ENCODE measurements at regions not wholly inside any gene's neighbourhood (a gene's known extent, or its start where the extent isn't known, plus 50 kb on each side); places are given as distances from the start of the nearest gene placed in this dataset.
"Not testable (repeated sequence)": the region's sequence is repeated elsewhere in the genome, so short reads cannot be mapped to it uniquely, and the experiment has no call there.

DNA sequence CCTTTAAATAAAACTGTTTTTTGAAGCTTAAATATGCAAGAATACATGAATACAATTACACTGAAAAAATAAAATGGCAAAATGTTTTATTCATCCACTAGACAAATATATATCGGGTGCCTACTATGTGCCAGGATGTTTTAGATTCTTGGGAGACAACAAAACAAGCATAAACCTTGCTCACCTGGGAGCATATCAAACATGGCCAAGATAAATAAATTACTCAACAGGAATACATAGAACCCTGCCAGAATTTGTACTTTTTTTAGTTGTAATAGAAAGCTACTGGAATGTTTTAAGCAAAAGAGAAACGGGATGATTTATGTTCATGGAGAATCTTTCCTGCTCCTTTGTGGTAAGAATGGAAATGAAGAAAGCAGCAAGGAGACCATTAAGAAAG, 2358.5 kb upstream of the PCDH20 start:
- DNase-seq (ENCODE audit: low spot score), result no peak
- TF ChIP-seq, protein P1, sequence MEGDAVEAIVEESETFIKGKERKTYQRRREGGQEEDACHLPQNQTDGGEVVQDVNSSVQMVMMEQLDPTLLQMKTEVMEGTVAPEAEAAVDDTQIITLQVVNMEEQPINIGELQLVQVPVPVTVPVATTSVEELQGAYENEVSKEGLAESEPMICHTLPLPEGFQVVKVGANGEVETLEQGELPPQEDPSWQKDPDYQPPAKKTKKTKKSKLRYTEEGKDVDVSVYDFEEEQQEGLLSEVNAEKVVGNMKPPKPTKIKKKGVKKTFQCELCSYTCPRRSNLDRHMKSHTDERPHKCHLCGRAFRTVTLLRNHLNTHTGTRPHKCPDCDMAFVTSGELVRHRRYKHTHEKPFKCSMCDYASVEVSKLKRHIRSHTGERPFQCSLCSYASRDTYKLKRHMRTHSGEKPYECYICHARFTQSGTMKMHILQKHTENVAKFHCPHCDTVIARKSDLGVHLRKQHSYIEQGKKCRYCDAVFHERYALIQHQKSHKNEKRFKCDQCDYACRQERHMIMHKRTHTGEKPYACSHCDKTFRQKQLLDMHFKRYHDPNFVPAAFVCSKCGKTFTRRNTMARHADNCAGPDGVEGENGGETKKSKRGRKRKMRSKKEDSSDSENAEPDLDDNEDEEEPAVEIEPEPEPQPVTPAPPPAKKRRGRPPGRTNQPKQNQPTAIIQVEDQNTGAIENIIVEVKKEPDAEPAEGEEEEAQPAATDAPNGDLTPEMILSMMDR (IDR thresholded peaks at IDR 0.05; ENCODE audit: extremely low read depth, insufficient read depth, missing control alignments), result no peak
- in situ Hi-C loops (cut with MboI; ENCODE audit: low pct_unique_long_range_greater_than_20kb, low sequenced_read_pairs, unreplicated experiment), result no loop called here

DNA sequence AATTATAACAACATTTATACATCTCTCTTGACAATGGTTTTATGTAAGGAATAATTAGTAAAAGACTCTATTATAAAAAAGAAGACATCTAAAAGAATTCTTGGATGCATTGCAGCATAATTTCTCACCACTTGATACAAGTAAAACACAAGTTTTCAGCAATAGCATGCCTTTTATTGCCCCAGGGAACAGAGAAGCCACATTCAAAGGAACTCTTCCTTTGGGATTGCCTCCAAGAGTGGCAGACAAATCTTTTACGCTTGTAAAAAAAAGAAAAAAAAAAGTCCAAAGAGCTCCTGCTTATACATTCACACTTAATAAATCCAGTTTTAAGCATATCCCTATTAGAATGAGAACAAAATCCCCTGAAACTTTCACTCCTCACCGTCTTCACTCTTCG, 2357.8 kb upstream of the PCDH20 start:
- in situ Hi-C loops (cut with MboI; ENCODE audit: low pct_unique_long_range_greater_than_20kb, low sequenced_read_pairs, unreplicated experiment), result no loop called here
- TF ChIP-seq, protein P1 (IDR thresholded peaks at IDR 0.05; ENCODE audit: extremely low read depth, insufficient read depth, missing control alignments), result no peak
- DNase-seq (ENCODE audit: low spot score), result no peak

DNA sequence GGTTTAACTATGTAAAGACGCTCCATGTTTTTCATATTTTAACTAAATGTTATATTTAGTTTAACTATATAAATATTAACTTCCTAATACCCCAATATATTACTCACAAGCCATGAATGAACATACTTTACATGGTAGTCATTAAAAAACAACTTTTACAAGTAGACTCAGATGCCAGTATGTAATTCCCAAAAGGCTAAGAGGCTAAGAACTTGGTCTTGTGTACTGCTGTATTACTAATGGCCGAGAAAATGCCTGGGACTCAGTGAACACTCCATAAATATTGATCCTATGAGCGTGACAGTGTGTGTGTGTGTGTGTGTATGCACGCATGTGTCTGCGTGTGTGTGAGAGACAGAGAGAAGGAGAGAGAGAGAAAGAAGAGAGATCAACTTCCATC, 2342.0 kb upstream of the PCDH20 start:
- in situ Hi-C loops (cut with MboI; ENCODE audit: low pct_unique_long_range_greater_than_20kb, low sequenced_read_pairs, unreplicated experiment); DNase-seq (ENCODE audit: low spot score): not testable (repeated sequence)

DNA sequence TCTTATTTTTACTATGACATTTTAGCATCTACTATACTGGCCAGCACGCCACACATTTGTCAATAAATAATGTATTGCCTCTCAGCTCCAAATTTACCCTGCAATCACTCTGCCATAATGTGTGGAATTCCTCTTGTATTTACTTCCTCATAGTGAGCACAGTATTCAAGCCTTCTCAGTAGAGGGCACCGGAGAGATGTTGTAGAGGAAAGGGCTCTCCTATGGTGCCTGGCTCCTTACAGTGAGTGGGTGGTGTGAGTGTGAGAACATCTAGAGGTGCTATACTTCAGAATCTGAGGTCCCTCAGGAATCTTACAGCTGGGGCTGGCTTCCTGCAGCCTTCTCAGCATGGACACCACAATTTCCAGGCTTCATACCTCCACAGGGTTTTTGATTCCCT, 2334.2 kb upstream of the PCDH20 start:
- DNase-seq (ENCODE audit: low spot score); in situ Hi-C loops (cut with MboI; ENCODE audit: low pct_unique_long_range_greater_than_20kb, low sequenced_read_pairs, unreplicated experiment): not testable (repeated sequence)

DNA sequence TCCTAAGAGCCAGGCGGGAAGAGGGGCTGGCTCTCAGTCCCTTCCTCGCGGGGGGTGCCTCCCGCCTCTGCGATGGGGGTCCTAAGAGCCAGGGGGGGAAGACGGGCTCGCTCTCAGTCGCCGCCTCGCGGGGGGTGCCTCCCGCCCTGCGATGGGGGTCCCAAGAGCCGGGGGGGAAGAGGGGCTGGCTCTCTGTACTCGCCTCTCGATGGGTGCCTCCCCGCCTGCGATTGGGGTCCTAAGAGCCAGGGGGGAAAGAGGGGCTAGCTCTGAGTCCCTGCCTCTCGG, 2326.1 kb upstream of the PCDH20 start:
- in situ Hi-C loops (cut with MboI; ENCODE audit: low pct_unique_long_range_greater_than_20kb, low sequenced_read_pairs, unreplicated experiment); DNase-seq (ENCODE audit: low spot score): not testable (repeated sequence)

DNA sequence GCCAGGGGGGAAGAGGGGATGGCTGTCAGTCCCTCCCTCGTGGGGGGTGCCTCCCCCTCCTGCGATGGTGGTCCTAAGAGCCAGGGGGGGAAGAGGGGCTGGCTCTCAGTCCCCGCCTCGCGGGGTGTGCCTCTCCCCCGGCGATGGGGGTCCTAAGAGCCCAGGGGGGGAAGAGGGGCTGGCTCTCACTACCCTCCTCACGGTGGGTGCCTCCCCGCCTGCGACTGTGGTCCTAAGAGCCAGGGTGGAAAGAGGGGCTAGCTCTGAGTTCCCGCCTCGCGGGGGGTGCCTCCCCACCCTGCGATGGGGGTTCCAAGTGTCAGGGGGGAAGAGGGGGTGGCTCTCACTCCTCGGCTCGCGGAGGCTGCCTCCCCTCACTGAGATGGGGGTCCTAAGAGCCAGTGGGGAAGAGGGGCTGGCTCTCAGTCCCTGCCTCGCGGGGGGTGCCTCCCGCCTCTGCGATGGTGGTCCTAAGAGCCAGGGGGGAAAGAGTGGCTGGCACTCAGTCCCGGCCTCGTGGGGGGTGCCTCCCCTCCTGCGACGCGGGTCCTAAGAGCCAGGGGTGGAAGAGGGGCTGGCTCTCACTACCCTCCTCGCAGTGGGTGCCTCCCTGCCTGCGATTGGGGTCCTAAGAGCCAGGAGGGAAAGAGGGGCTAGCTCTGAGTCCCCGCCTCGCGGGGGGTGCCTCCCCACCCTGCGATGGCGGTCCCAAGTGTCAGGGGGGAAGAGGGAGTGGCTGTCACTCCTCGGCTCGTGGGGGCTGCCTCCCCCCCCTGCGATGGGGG, 2325.6 kb upstream of the PCDH20 start:
- TF ChIP-seq, protein P1 (IDR thresholded peaks at IDR 0.05; ENCODE audit: extremely low read depth, insufficient read depth, missing control alignments), result no peak
- DNase-seq (ENCODE audit: low spot score), result no peak
- in situ Hi-C loops (cut with MboI; ENCODE audit: low pct_unique_long_range_greater_than_20kb, low sequenced_read_pairs, unreplicated experiment), result no loop called here

DNA sequence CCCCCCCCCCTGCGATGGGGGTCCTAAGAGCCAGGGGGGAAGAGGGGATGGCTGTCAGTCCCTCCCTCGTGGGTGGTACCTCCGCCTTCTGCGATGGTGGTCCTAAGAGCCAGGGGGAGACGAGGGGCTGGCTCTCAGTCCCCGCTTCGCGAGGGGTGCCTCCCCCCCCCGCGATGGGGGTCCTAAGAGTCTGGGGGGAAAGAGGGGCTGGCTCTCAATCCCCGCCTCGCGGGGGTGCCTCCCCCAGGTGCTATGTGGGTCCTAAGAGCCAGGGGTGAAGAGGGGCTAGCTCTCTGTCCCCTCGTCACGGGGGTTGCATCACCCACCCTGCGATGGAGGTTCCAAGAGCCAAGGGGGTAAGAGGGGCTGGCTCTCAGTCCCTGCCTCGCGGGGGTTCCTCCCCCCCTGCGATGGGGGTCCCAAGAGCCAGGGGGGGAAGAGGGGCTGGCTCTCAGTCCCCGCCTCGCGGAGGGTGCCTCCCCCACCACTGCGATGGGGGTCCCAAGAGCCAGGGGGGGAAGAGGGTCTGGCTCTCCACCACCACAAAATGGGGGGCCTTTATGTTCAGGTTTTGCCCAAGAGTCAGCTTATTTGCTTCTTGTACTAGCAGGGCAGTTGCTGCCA, 2323.6 kb upstream of the PCDH20 start:
- in situ Hi-C loops (cut with MboI; ENCODE audit: low pct_unique_long_range_greater_than_20kb, low sequenced_read_pairs, unreplicated experiment); DNase-seq (ENCODE audit: low spot score): not testable (repeated sequence)

DNA sequence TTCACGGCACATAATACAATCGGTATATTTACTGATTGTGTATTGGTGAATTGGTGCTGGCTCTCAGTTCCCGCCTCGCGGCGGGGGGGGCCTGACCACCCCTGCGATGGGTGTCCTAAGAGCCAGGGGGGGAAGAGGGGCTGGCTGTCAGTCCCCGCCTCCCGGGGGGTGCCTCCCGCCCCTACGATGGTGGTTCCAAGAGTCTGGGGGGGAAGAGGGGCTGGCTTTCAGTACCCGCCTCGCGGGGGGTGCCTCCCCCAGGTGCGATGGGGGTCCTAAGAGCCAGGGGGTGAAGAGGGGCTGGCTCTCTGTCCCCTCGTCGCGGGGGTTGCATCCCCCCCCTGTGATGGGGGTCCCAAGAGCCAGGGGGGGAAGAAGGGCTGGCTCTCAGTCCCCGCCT, 2321.8 kb upstream of the PCDH20 start:
- no peak for DNase-seq (ENCODE audit: low spot score)
- in situ Hi-C loops (cut with MboI; ENCODE audit: low pct_unique_long_range_greater_than_20kb, low sequenced_read_pairs, unreplicated experiment), result no loop called here

More for the DNA sequence above, 2321.8 kb upstream of the PCDH20 start:
- TF ChIP-seq, protein P1 (IDR thresholded peaks at IDR 0.05; ENCODE audit: extremely low read depth, insufficient read depth, missing control alignments), result no peak

All from GM13977 (cell line).